ENCODE measurements at regions not wholly inside any gene's neighbourhood (a gene's known extent, or its start where the extent isn't known, plus 50 kb on each side); places are given as distances from the start of the nearest gene placed in this dataset.

GRCh38 chr2:131584940-131585339 lies 57.3 kb downstream of the CCDC74A start:
- no peak for TF ChIP-seq CTCF (IDR thresholded peaks at IDR 0.05 in 4 of 5, conservative IDR thresholded peaks at IDR 0.05 in 1 of 5)
- no peak for TF ChIP-seq POLR2A (IDR thresholded peaks at IDR 0.05)
